NCI-H774 (cell line): ENCODE measurements at regions not wholly inside any gene's neighbourhood (a gene's known extent, or its start where the extent isn't known, plus 50 kb on each side); places are given as distances from the start of the nearest gene placed in this dataset.
"Not testable (repeated sequence)": the region's sequence is repeated elsewhere in the genome, so short reads cannot be mapped to it uniquely, and the experiment has no call there.

Experiments
- DNase-seq: peaks from one replicate; lab custom pipeline; 2025; lab: John Stamatoyannopoulos, UW

DNA sequence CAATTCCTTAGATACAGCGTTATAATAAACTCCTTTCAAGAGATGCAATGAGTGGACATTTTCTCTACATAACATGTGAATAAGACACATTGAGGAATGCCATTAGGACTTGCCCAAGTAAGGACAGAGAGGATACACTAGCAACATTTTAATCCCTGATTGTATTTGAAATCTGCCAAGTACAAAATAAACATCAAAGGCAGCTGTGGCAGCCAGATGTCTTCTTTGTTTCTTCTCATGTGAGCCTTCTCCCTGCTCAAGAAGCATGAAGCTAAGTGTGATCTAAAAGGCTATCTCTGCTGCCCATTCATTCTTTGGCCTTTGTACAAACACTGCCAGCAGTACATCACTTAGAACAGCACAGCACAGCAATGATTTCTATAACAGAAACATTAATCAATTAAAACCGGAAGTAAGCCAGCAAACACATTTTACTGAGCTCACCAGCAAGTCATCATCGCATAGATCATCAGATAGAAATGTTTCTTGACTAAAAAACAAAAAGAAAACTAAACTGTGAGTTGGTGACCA, 364.0 kb downstream of the CNTN6 start:
- no peak for DNase-seq

DNA sequence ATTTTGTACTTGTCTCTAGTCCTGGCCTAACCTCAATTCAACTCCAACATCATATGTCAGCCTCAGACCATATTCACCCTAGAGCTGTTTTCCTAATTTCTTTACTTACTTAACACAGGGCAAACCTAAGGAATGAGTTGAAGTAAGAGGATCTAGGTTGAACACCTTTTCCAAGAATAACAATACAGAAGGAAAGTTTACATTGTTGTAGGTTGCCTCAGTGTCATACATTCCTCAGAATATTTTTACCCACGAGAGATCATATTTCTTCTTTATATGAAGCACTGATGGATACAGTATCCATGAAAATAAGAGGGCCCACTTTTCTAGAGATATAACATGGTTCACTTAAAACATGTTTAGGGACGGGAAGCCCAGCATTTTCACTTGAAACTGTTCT, 369.5 kb downstream of the CNTN6 start:
- no peak for DNase-seq

DNA sequence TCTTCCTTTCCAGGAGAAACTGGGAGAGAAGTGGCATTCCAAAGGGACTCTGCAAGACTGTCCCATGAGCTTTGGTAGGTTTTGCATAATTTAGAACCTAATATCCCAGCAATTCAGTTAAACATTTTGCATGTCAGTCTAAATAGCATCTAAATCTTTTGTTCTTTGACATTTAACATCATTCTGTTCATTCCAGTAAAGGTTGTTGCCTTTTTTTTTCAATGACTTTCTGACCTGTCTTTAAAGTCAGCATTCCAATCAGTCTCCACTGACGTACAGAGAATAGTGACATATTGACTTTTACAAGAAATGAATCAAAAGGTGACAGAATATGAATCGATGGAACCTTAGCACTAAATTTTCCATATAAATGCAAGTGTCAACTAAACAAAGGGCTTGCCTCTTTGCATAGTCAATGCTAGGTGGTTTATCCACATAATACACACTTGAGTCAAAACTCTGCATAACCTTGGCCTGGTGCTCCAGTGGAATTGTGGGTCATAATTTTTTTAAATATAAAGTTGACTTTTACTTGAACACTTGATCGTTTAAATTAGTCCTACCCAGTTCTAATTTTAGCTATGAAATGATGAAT, 370.1 kb downstream of the CNTN6 start:
- no peak for DNase-seq

DNA sequence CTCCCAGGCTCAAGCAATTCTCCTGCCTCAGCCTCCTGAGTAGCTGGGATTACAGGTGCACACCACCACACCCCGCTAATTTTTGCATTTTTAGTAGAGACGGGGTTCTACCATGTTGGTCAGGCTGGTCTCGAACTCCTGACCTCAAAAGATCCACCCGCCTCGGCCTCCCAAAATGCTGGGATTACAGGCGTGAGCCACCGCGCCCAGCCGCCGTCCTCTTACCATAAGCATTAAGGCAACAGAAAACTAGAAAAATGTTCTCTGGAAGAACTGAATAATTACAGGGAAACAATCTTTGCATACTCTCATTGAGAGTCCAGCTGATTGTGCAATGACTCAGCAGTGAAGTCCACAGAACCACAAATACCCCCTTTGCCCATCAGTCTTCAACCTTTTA, 372.3 kb downstream of the CNTN6 start:
- DNase-seq, result not testable (repeated sequence)

DNA sequence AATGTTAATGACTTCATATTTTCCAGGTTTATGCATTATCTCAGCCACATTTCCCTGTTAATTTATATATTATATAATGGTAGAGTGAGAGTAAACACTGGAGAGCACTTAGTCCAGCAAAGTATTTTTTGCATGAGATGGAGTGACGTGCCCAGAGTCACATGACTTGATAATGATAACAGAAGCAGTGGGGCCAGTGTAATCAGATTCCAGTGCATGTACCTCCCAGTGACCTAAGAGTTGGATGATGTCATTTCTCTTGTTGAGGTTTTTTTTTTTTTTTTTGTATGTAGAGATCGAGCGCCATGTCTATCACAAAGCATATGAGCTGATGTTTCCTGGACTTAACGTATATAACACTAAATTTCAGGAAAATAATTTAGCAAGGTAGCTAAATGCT, 375.3 kb downstream of the CNTN6 start:
- no peak for DNase-seq

DNA sequence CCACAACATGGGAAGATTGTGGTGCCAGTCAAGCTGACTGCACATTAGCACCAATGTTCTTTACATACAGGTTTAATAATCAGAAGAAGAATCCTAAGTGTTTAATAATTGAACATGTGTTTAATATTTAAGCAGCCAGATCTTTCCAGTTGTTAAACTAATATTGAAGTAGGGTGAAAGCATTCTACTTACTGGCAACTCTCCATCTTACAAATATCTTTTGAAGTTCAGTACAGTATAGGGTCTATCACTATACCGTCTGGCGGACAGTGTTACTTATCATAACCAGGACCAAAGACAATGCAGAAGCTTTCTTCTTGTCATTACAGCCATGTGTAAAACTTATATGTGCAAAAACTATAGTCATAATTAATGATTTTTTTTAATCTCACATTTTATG, 376.4 kb downstream of the CNTN6 start:
- no peak for DNase-seq

DNA sequence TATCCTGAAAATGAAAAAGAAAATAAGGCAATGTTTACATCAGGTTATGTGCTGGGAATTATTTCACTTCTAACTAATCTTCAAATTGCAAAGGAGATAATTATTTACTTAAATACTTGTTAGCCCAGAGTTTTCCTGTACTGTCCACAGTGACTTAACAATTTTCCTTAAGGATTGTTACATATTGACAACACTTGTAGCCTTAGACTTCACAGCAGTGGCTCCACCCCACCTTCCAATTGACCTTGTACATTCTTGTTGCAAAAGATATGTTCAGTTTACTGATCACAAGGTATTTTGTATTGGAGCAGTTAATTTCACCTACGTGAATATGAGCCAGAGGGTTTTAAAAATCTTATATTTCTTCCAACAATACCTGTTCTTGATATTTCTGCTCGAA, 376.9 kb downstream of the CNTN6 start:
- no peak for DNase-seq

DNA sequence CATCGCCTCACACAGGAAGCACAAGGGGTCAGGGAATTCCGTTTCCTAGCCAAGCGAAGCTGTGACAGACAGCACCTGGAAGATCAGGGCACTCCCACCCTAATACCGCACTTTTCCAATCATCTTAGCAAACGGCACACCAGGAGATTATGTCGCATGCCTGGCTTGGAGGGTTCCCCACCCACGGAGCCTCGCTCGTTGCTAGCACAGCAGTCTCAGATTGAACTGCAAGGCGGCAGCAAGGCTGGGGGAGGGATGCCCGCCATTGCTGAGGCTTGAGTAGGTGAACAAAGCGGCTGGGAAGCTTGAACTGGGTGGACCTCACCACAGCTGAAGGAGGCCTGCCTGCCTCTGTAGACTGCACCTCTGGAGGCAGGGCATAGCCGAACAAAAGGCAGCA, 384.8 kb downstream of the CNTN6 start:
- no peak for DNase-seq

DNA sequence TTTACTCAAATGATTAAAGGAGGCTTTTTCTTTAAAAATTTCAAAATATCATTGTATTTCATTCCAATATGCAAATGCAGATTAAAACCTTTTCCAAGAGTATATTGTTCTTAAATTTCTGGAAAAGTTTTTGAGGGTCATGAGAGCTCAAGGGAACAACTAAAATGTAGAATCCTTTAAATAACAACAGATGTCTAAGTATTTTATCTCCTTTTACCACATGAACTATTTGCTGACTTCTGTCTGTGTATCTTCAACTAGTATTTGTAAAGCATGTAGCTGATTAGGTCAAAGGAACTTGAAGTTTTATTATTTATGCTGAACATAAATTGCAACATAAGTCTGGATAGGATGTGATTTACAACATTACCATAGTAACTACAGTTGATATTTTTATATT, 402.6 kb downstream of the CNTN6 start:
- no peak for DNase-seq

DNA sequence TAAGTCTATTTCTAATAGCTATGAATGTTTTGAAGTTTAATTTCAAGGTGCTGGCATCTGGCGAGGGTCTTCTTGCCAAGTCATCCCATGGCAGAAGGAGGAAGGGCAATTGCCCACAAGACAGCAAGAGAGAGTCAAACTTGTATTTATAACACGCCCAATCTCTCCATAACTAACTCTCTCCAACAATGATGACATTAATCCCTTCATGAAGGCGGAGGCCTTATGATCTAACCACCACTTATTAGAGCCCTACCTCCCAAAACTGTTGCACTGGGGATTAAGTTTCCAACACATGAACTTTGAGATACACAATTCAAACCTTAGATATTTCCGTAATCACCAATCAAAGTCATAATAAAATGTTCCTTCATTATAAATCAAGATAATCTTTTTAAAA, 406.9 kb downstream of the CNTN6 start:
- no peak for DNase-seq

DNA sequence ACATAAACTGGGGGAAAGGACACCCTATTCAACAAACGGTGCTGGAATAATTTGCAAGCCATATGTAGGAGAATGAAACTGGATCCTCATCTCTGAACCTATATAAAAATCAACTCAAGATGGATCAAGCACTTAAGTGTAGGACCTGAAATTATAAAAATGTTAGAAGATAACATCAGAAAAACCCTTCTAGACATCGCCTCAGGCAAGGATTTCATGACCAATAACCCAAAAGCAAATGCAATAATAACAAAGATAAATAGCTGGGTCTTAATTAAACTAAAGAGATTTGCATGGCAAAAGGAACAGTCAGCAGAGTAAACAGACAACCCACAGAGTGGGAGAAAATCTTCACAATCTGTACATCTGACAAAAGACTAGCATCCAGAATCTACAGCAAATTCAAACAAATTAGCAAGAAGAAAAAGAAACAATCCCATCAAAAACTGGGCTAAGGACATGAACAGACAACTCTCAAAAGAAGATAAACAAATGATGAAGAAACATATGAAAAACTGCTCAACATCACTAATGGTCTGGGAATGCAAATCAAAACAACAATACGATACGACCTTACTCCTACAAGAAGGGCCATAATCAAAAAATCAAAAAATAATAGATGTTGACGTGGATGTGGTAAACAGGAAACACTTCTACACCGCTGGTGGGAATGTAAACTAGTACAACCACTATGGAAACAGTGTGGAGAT, 408.7 kb downstream of the CNTN6 start:
- DNase-seq, result no peak

DNA sequence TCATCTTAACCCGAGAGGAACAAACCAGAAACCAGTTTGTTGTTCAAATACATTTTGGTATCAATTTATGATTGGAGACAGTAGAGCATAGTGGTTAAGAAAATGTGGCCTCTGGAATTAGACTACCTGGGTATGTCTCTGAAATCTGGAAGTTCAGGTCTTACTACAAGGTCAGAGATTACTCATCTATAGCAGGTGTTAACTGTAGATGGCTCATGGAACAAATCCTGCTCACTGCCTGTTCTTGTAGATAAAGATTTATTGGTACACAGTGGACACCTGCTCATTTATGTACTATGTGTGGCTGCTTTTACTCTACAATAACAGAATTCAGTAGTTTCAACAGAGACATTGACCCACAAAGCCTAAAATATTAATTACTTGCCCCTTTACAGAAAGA, 413.3 kb downstream of the CNTN6 start:
- no peak for DNase-seq

DNA sequence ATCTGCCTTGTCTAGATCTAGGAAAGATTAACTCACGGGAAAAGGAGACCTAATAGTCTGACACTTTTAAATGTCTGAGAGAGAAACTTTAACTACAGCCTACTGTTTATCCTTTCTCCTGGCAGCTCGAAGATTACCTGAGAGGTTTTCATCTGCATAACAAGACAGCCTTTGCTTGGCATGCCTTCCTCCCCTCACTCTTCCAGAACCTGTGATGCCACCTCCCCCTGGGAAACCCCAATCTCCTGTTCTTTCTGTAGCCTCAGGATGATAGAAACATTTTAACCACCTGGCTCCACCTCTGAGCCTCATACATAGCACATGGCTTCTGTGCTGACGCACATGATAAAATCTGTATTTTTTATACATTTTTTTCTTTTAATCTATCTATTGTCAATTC, 420.8 kb downstream of the CNTN6 start:
- no peak for DNase-seq

DNA sequence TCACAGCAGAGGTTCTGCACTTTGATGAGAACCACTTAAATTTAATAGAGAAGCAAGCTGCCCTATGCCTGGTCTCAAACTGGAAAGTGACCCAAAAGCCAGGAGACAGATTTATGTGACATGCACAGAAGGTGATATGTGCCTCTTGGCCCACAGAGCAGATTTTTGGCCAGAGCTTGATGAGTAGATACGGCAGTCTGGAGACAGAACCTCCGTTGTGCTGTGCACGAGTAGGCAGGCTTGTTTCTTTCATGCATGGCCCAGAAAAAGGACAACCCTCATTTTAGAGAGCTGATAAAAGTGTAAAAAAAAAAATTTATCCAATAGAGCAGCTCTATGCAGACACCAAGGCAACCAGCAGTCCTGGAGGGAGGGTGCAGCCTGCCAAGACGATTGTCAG, 423.1 kb downstream of the CNTN6 start:
- DNase-seq, result no peak

DNA sequence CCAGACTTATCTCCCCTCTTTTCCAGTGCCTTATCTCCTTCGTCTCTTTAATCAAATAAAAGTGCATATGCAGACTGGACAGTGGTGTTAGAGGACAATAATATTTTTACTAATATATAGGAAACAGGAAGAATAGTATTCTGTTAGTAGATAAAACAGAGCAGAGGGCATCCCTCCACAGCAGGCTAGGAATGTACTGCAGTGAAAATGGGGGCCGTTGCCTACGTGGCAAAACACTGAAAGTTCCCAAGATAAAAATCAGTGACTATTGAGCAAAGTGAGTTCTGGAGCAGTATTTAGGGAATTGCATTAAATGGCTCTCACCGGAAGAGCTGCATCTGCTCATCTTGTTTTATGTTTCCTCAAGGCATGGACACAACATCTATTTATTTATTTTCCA, 435.0 kb downstream of the CNTN6 start:
- DNase-seq, result no peak

DNA sequence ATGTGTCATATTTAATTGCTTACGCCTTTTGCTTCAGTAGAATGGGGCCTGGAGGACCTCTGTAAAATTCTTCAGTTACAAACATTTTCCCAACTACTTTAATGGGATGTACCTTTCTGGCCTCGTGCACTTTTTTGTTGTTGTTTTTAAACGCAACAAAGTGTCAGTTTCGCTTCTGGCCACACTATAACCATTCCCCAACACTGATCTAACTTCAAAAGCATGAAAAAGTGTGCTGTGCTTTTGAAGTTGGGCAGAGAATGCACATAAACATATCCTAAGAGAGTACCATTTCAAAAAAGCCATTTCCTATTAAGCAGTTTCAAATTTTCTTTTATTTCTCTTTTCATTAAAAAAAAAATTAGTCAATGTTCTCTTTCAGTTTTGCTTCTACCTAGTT, 435.8 kb downstream of the CNTN6 start:
- no peak for DNase-seq

DNA sequence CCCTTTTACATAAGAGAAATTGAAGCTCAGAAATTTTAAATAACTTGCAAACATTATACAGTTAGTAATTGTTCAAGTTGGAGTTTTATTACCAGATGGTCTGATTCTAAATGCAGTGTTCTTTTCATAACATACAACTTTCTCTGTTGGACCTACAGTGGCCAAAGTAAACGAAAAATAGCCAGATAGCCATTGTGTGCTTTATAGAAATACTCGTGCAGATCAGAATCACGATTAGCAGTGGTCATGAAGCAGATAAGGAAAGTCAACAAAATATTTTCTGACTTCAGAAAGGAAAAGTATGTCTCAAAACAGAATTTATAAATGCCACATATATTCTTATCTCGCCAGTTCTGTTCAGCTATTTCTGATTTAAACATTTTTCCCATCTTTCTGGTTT, 436.9 kb downstream of the CNTN6 start:
- DNase-seq, result no peak

DNA sequence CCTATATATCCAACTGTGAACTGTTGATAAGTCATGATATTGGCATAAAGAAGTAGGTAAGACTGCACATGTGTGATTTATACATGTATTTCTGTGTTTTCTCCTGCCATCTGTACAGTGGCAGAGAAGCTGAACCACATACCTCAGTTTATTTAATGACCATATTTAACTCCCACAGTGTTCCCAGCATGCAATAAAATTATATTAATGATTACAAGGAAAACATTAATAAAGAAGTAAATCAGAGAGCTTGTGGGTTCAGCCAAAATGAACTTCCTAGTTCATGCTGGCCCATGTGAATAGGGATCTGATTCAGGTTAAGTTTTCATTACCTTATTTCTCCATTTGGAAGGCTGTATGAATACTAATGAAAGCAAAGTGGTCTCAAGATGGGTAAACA, 439.2 kb downstream of the CNTN6 start:
- DNase-seq, result no peak

DNA sequence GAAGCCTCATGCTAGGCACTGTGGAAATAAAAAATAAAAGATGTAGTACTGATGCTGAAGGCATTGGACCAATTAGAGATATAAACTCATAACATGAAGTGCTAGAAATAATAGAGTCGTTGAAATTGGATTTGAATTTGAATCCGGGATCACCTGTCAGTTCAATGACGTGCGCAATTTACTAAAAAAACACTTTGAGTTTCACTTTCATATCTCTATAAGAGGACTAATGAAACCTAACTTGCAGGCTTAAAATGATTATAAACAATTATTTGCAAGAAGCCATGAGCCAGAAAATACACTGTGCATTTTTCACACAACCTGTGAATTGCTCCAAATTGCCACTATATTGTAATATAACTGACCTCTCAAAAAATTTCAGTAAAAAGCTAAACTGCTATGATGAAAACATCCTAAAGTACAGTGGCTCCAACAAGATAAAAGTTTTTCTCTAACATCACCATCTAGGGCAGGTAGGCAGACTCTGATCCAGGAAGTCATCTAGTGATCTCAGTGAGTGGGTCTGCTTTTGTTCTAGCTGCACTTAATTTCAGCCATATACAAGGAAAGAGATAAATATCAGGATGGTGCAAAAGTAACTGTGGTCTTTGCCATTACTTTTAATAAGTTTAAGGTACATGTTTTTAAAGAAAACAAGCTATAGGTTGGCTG, 440.2 kb downstream of the CNTN6 start:
- DNase-seq, result no peak

DNA sequence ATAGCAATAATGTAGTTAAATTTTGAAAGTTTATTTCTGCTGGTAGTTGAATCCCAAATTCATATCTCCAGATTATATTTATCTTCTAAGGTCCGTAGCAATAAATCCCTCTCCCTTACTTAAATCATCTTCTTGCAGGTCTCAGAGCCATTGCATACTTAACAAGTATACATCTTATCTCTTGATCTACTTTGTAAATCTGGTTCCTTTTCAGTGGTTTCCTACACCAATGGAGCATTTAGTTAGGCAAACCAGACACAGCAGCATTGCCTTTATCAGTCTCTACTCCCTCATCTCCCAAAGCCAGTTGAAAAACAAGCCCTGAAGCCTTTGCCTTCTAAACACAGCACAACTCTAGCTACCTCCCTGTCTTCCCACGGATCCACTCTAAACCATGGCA, 440.9 kb downstream of the CNTN6 start:
- no peak for DNase-seq

DNA sequence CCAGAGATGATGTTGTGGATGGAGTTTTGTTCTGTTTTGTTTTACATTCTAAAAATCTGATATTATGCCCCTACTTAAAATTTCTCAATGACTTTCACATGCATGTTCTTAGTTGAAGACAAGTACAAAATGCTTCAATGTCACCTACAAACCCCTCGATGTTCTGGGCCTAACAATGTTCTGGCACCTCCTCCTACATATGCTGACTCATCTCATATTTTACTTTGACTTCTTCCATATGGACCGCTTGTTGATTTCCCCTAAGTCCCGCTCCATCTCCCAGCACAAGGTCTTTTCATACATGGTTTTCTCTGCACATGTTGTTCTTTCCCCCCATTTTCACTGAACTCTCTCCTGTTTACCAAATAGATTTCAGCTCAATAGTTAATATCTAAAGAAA, 441.4 kb downstream of the CNTN6 start:
- no peak for DNase-seq

DNA sequence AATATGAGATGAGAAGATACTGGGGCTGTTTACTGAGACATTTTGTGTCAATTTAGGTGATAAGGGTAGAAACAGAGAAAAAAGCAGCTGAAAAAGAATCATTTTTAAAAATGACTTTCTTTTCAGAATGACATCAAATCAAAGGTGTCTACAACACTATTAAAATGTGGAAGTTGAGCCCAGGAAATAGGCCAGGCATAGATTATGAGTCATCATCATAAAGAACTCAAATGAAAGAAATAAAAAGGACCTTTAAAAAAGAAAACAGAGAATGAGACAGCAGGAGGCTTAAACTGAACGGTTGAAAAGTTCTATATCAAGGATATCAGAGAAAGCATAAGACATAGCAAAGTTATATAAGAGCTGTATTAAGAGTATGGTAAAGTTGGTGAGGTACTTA, 442.5 kb downstream of the CNTN6 start:
- DNase-seq, result no peak

DNA sequence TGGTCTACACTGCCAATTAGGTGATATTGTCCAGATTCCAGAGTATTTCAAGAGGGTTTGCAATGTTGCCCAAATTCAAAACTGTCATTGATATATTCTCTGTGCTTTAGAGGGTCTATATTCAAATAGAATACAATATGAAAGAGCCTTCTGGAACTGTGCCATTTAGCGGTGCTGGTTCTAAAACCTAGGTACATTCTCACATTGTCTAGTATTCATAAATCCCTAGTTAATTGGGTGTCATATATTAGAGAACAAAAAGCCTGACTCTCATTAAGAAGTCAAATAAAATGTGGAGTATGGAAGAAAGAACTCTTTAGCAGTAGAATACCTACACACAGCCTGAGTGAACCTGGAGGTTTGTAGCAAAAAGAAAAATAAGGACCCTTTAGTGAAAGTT, 447.9 kb downstream of the CNTN6 start:
- no peak for DNase-seq

DNA sequence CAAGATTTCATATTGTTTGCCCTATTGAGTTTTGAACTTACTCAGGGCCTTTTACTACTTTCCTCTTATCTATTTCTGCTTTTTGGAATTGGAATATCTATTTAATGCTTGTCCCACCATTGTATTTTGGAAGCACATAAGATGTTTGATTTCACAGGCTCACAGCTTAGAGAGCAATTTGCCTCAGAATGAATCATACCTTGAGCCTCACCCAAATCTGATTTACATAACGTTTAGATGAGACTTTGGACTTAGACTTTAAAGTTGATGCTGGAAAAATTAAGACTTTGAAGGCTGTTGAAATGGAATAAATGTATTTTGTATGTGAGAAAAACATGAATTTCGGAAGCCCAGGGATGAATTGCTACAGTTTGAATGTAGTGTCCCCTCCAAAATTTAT, 458.9 kb downstream of the CNTN6 start:
- no peak for DNase-seq
